H9 (cell line): ENCODE measurements at regions not wholly inside any gene's neighbourhood (a gene's known extent, or its start where the extent isn't known, plus 50 kb on each side); places are given as distances from the start of the nearest gene placed in this dataset.
"Not testable (repeated sequence)": the region's sequence is repeated elsewhere in the genome, so short reads cannot be mapped to it uniquely, and the experiment has no call there.

Source experiments
- DNase-seq: peaks from one replicate; pipeline ENCODE4 v3.0.0-alpha.2; 2017
- H2AFZ ChIP-seq: one replicate; pipeline ENCODE4 v1.6.1; 2013; ENCODE audit warnings: mild to moderate bottlenecking, low read length, control low read depth, moderate library complexity
- H2AK5ac ChIP-seq: 2 replicates; pipeline ENCODE4 v1.6.1; 2013; ENCODE audit warnings: low read length, control low read depth, mixed read lengths; ENCODE audit not compliant: insufficient read length
- H2BK120ac ChIP-seq: one replicate; pipeline ENCODE4 v1.6.1; 2013; ENCODE audit warnings: low read depth, mild to moderate bottlenecking, low read length, control low read depth, inconsistent platforms; ENCODE audit not compliant: poor library complexity, severe bottlenecking
- H2BK12ac ChIP-seq: 2 replicates; pipeline ENCODE4 v1.6.1; 2013; ENCODE audit warnings: low read length, control low read depth, mixed read lengths, low read depth; ENCODE audit not compliant: insufficient read length
- H2BK15ac ChIP-seq: 2 replicates; pipeline ENCODE4 v1.6.1; 2013; ENCODE audit warnings: low read depth, low read length, control low read depth
- H2BK20ac ChIP-seq: one replicate; pipeline ENCODE4 v1.6.1; 2013; ENCODE audit warnings: low read depth, mild to moderate bottlenecking, low read length, control low read depth, inconsistent platforms; ENCODE audit not compliant: poor library complexity, severe bottlenecking
- H2BK5ac ChIP-seq: 2 replicates; pipeline ENCODE4 v1.6.1; 2013; ENCODE audit warnings: low read length, control low read depth, mixed read lengths; ENCODE audit not compliant: insufficient read length
- H3K14ac ChIP-seq: 2 replicates; pipeline ENCODE4 v1.6.1; 2013; ENCODE audit warnings: low read length, control low read depth; ENCODE audit not compliant: insufficient read depth
- H3K18ac ChIP-seq: 2 replicates; pipeline ENCODE4 v1.6.1; 2013; ENCODE audit warnings: low read depth, mild to moderate bottlenecking, mixed read lengths, low read length, control low read depth; ENCODE audit not compliant: insufficient read length
- H3K23ac ChIP-seq: 2 replicates; pipeline ENCODE4 v1.6.1; 2013; ENCODE audit warnings: low read length, control low read depth, mixed read lengths, low read depth; ENCODE audit not compliant: insufficient read length
- H3K23me2 ChIP-seq: 2 replicates; pipeline ENCODE4 v1.6.1; 2013; ENCODE audit warnings: low read depth, mild to moderate bottlenecking, mixed read lengths, low read length, control low read depth; ENCODE audit not compliant: insufficient read length, poor library complexity, severe bottlenecking
- H3K27ac ChIP-seq: 2 replicates; pipeline ENCODE4 v1.5.1; 2013; ENCODE audit warnings: low read length, control low read depth, mixed read lengths, low read depth; ENCODE audit not compliant: insufficient read length
- H3K27me3 ChIP-seq: 2 replicates; pipeline ENCODE4 v1.6.1; 2013; ENCODE audit warnings: low read length, control low read depth, inconsistent platforms; ENCODE audit not compliant: insufficient read depth
- H3K4ac ChIP-seq: 2 replicates; pipeline ENCODE4 v1.6.1; 2013; ENCODE audit warnings: low read depth, mild to moderate bottlenecking, control low read depth, inconsistent platforms, low read length, moderate library complexity
- H3K4me1 ChIP-seq: 2 replicates; pipeline ENCODE4 v1.6.1; 2013; ENCODE audit warnings: low read length, control low read depth, inconsistent platforms; ENCODE audit not compliant: insufficient read depth
- H3K4me2 ChIP-seq: 2 replicates; pipeline ENCODE4 v1.6.1; 2013; ENCODE audit warnings: low read length, control low read depth, mixed read lengths; ENCODE audit not compliant: insufficient read length, insufficient read depth
- H3K56ac ChIP-seq: 2 replicates; pipeline ENCODE4 v1.6.1; 2013; ENCODE audit warnings: low read depth, mild to moderate bottlenecking, mixed read lengths, low read length, control low read depth; ENCODE audit not compliant: insufficient read length
- H3K79me1 ChIP-seq: 2 replicates; pipeline ENCODE4 v1.6.1; 2013; ENCODE audit warnings: low read depth, mild to moderate bottlenecking, moderate library complexity, low read length, control low read depth, inconsistent platforms; ENCODE audit not compliant: insufficient read depth, poor library complexity, severe bottlenecking
- H3K79me2 ChIP-seq: 2 replicates; pipeline ENCODE4 v1.6.1; 2013; ENCODE audit warnings: low read length, control low read depth, inconsistent platforms; ENCODE audit not compliant: insufficient read depth
- H3K9ac ChIP-seq: 2 replicates; pipeline ENCODE4 v1.6.1; 2013; ENCODE audit warnings: low read length, control low read depth, mixed read lengths; ENCODE audit not compliant: insufficient read length; ENCODE audit errors: extremely low read depth
- H3K9me3 ChIP-seq: one replicate; pipeline ENCODE4 v1.6.1; 2013; ENCODE audit warnings: low read depth, low read length, inconsistent platforms; ENCODE audit not compliant: control insufficient read depth
- H3T11ph ChIP-seq: one replicate; pipeline ENCODE4 v1.6.1; 2013; ENCODE audit warnings: mild to moderate bottlenecking, low read length, control low read depth, inconsistent platforms
- H4K20me1 ChIP-seq: one replicate; pipeline ENCODE4 v1.6.1; 2013; ENCODE audit not compliant: control insufficient read depth, insufficient read length, insufficient read depth
- H4K5ac ChIP-seq: 2 replicates; pipeline ENCODE4 v1.6.1; 2013; ENCODE audit warnings: low read depth, mild to moderate bottlenecking, mixed read lengths, low read length, control low read depth; ENCODE audit not compliant: insufficient read length
- H4K8ac ChIP-seq: replicated peaks from 2 replicates; pipeline ENCODE4 v1.6.1; 2013; ENCODE audit warnings: low read length, control low read depth, mixed read lengths, low read depth; ENCODE audit not compliant: insufficient read length
- H4K91ac ChIP-seq: 2 replicates; pipeline ENCODE4 v1.6.1; 2013; ENCODE audit warnings: low read depth, mild to moderate bottlenecking, moderate library complexity, mixed read lengths, low read length, control low read depth; ENCODE audit not compliant: insufficient read length
- H3K27ac Mint-ChIP-seq, 3 experiments: 2 replicates in 2 of 3; 3 replicates in 1 of 3; pipeline ENCODE4 v1.8.0; 2020 to 2021; ENCODE audit warnings: mixed read lengths in 3 of 3, mild to moderate bottlenecking in 1 of 3, moderate library complexity in 1 of 3
- H3K27me3 Mint-ChIP-seq: 2 replicates; pipeline ENCODE4 v1.8.0; 2021; ENCODE audit warnings: low read depth, mild to moderate bottlenecking, moderate library complexity, mixed read lengths
- H3K36me3 Mint-ChIP-seq, 3 experiments: 2 replicates in 2 of 3; 3 replicates in 1 of 3; pipeline ENCODE4 v1.8.0; 2020 to 2021; ENCODE audit warnings: low read depth in 3 of 3, mixed read lengths in 3 of 3; ENCODE audit not compliant: insufficient read depth in 1 of 3
- H3K4me1 Mint-ChIP-seq, 2 experiments: 2 replicates each; pipeline ENCODE4 v1.8.0; 2020; ENCODE audit warnings: mixed read lengths in 2 of 2
- H3K4me3 Mint-ChIP-seq, 2 experiments: 2 replicates in 1 of 2; 3 replicates in 1 of 2; pipeline ENCODE4 v1.8.0; 2020 to 2021; ENCODE audit warnings: mild to moderate bottlenecking in 2 of 2, mixed read lengths in 2 of 2, moderate library complexity in 1 of 2
- H3K9me3 Mint-ChIP-seq, 2 experiments: 2 replicates in 1 of 2; 3 replicates in 1 of 2; pipeline ENCODE4 v1.8.0; 2020; ENCODE audit warnings: mild to moderate bottlenecking in 2 of 2, mixed read lengths in 2 of 2, moderate library complexity in 1 of 2
- WGBS: extraction: QIAGEN DNeasy Blood & Tissue Kit; methylation state at CpG from one replicate; pipeline ENCODE4 v1.1.7; 2013; ENCODE audit warnings: missing lambda C conversion rate, low lambda C conversion rate, mixed read lengths; ENCODE audit not compliant: insufficient read length; ENCODE audit errors: extremely low coverage; 5-methylcytosine and 5-hydroxymethylcytosine counted together

DNA sequence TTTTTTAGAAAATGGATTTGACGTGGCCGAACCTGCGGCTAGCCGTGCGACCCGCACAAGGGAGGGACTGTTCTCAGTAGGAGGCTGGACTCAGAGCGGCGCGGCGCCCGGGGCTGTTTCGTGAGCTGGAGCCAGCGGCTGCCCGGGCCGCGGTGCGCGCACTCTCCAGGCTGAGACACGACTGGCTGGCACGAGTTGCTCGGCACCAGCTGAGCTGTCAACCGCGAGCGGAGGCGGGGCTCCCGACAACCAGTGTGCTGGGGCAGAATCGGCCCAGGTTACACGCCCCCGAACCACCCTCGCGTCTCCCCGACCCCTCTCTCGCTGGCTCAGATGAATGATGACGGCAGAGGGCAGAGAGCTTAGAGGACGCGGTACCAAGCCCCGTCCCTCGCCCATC is 182.3 kb upstream of the NBPF9 start:
- not testable (repeated sequence) for H2BK15ac ChIP-seq, H3K23ac ChIP-seq, H4K20me1 ChIP-seq, H3K4me1 ChIP-seq, H3K27ac ChIP-seq, H4K91ac ChIP-seq, H3K79me1 ChIP-seq, H3K18ac ChIP-seq, H3K9ac ChIP-seq, H3K27me3 ChIP-seq, H3K14ac ChIP-seq, H2AK5ac ChIP-seq, H3K4me1 Mint-ChIP-seq, H3K36me3 Mint-ChIP-seq, H3K56ac ChIP-seq, H2BK12ac ChIP-seq, H3K9me3 ChIP-seq, H3K27me3 Mint-ChIP-seq, H2BK20ac ChIP-seq, H3K9me3 Mint-ChIP-seq, H4K8ac ChIP-seq, H2BK5ac ChIP-seq, H3K79me2 ChIP-seq, H2BK120ac ChIP-seq, H3K23me2 ChIP-seq, H4K5ac ChIP-seq, H3K27ac Mint-ChIP-seq, DNase-seq, H3T11ph ChIP-seq, H2AFZ ChIP-seq, H3K4ac ChIP-seq
- WGBS: no CpG with 5 or more reads among the region's 38 CpGs
- H3K4me3 Mint-ChIP-seq: peak overlapping the region; percentile 66 to 86
- H3K4me2 ChIP-seq: peak overlapping the region; percentile 25

DNA sequence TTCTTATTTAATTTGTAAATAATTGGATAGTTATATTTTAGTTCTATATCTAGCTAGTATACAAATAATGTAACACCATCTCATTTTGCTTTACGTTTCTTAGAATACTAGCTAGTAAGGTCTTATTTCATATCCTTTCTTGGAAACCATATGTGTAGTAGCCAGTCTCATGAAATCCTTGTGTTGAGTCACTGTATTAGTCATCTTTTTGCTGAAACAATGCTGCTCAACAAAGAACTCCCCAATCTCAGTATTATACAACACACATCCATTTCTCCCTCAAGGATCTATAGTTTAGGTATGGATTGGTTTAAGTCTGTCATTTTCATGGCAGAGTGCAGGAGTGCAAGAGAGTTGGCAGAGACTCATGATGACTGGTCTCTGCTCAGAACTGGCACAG is 185.2 kb upstream of the NBPF9 start:
- H4K20me1 ChIP-seq, H3K4me2 ChIP-seq, H4K5ac ChIP-seq, H3K18ac ChIP-seq, H3K4ac ChIP-seq, H2AFZ ChIP-seq, H2BK12ac ChIP-seq, H3K9me3 Mint-ChIP-seq, H2AK5ac ChIP-seq, H3T11ph ChIP-seq, H3K27ac Mint-ChIP-seq, H2BK120ac ChIP-seq, H3K36me3 Mint-ChIP-seq, H3K4me3 Mint-ChIP-seq, H3K14ac ChIP-seq, H3K79me1 ChIP-seq, H3K23ac ChIP-seq, H3K79me2 ChIP-seq, H3K9ac ChIP-seq, H4K91ac ChIP-seq, H3K4me1 Mint-ChIP-seq, H4K8ac ChIP-seq, H3K27ac ChIP-seq, H3K27me3 ChIP-seq, H2BK15ac ChIP-seq, H3K9me3 ChIP-seq, DNase-seq, H3K4me1 ChIP-seq, H2BK5ac ChIP-seq, H3K56ac ChIP-seq, H3K27me3 Mint-ChIP-seq, H3K23me2 ChIP-seq, H2BK20ac ChIP-seq: not testable (repeated sequence)
- WGBS: no CpG with 5 or more reads among the region's 1 CpG
